Natural killer cell (primary cell): ENCODE measurements at regions not wholly inside any gene's neighbourhood (a gene's known extent, or its start where the extent isn't known, plus 50 kb on each side); places are given as distances from the start of the nearest gene placed in this dataset.

Source experiments
- ATAC-seq, 3 donors: fragments of 150-1000 bp in 2 of 3; fragments of 200-7000 bp in 1 of 3; cut with Tn5 transposase; 1 replicate in 1 of 3; 2 replicates in 2 of 3; pipeline ENCODE4 v1.10.0; 2021; ENCODE audit warnings: mild to moderate bottlenecking in 2 of 3, moderate library complexity in 2 of 3
- DNase-seq, 2 donors: peaks; one replicate each; pipeline versions ENCODE4 v3.0.0 to v3.0.0-alpha.2; 2013 to 2021; ENCODE audit warnings: mixed read lengths in 1 of 2
- H3K27ac ChIP-seq: one replicate; pipeline ENCODE4 v1.5.1; 2013; ENCODE audit warnings: mild to moderate bottlenecking, low read length
- H3K27me3 ChIP-seq: one replicate; pipeline ENCODE4 v1.6.1; 2013; ENCODE audit warnings: low read length; ENCODE audit not compliant: control insufficient read depth, insufficient read depth
- H3K36me3 ChIP-seq: one replicate; pipeline ENCODE4 v1.6.1; 2013; ENCODE audit warnings: low read length; ENCODE audit not compliant: control insufficient read depth, insufficient read depth
- H3K4me1 ChIP-seq: one replicate; pipeline ENCODE4 v1.6.1; 2013; ENCODE audit warnings: low read length; ENCODE audit not compliant: control insufficient read depth, insufficient read depth
- H3K4me3 ChIP-seq: one replicate; pipeline ENCODE4 v1.5.1; 2013; ENCODE audit warnings: low read length
- H3K9me3 ChIP-seq: one replicate; pipeline ENCODE4 v1.6.1; 2013; ENCODE audit warnings: low read length; ENCODE audit not compliant: control insufficient read depth, insufficient read depth
- H3K27ac Mint-ChIP-seq, 2 donors: one replicate each; pipeline ENCODE4 v1.8.0; 2022; ENCODE audit warnings: mild to moderate bottlenecking in 2 of 2, mixed read lengths in 2 of 2, moderate library complexity in 1 of 2
- H3K27me3 Mint-ChIP-seq, 2 donors: one replicate each; pipeline ENCODE4 v1.8.0; 2022; ENCODE audit warnings: low read depth in 2 of 2, mixed read lengths in 2 of 2
- H3K36me3 Mint-ChIP-seq: one replicate; pipeline ENCODE4 v1.8.0; 2022; ENCODE audit warnings: mixed read lengths
- H3K4me1 Mint-ChIP-seq, 2 donors: one replicate each; pipeline ENCODE4 v1.8.0; 2022; ENCODE audit warnings: mixed read lengths in 2 of 2
- H3K4me3 Mint-ChIP-seq: one replicate; pipeline ENCODE4 v1.8.0; 2022; ENCODE audit warnings: mild to moderate bottlenecking, moderate library complexity, mixed read lengths
- H3K9me3 Mint-ChIP-seq, 2 donors: one replicate each; pipeline ENCODE4 v1.8.0; 2022; ENCODE audit warnings: mixed read lengths in 2 of 2
- CTCF ChIP-seq: fragments of 200-600 bp; IDR thresholded peaks from one replicate; pipeline ENCODE4 v1.8.0; 2022; ENCODE audit warnings: antibody characterized with exemption
- WGBS: methylation state at CpG from one replicate; pipeline ENCODE4 v1.1.7; 2013; ENCODE audit warnings: missing lambda C conversion rate; ENCODE audit not compliant: insufficient coverage; 5-methylcytosine and 5-hydroxymethylcytosine counted together
- intact Hi-C: fragments of 100-400 bp; cut with micrococcal nuclease; formaldehyde crosslinking; loops from one replicate; pipeline ENCODE4 v1.14.2; 2022

- Histone ChIP-seq H3K4me3 (no peak overlapping the region), H3K27me3 (no peaks in the 10 kb centered on the region), H3K36me3 (no peaks in the 10 kb centered on the region), H3K4me1 (no peaks in the 10 kb centered on the region), H3K9me3 (no peaks in the 10 kb centered on the region), H3K27ac (no peak overlapping the region)
- intact Hi-C loops, result no loop called here
- TF ChIP-seq CTCF, result no peak
- H3K4me1 Mint-ChIP-seq, result peaks cover 0 to 3% of the 10 kb centered on the region in 2 donors
- WGBS, result 53% methylated on average over 14 of the region's 14 CpGs
- no peak overlapping the region for H3K27ac Mint-ChIP-seq
- peaks cover 50 to 60% of the 10 kb centered on the region in 2 donors for H3K27me3 Mint-ChIP-seq
- no peaks in the 10 kb centered on the region for H3K36me3 Mint-ChIP-seq
- no peak for ATAC-seq
- DNase-seq, result no peak
- no peak overlapping the region for H3K4me3 Mint-ChIP-seq
- H3K9me3 Mint-ChIP-seq, result no peaks in the 10 kb centered on the region
Measured at GRCh38 chr19:29311191-29311790, 98.3 kb upstream of the UQCRFS1 start.

- no peaks in the 10 kb centered on the region for H3K27me3 ChIP-seq
- H3K4me1 ChIP-seq, result no peaks in the 10 kb centered on the region
- no peak for TF ChIP-seq CTCF
- WGBS, result 60% methylated on average over 4 of the region's 4 CpGs
- no peaks in the 10 kb centered on the region for H3K4me1 Mint-ChIP-seq
- H3K4me3 ChIP-seq, result no peak overlapping the region
- no peak overlapping the region for H3K27ac ChIP-seq
- no peak overlapping the region for H3K27ac Mint-ChIP-seq
- no peak overlapping the region for H3K4me3 Mint-ChIP-seq
- no peak for DNase-seq
- no peaks in the 10 kb centered on the region for H3K36me3 Mint-ChIP-seq
- no peaks in the 10 kb centered on the region for H3K9me3 Mint-ChIP-seq
- no peak for ATAC-seq
- peaks cover 34 to 46% of the 10 kb centered on the region in 2 donors for H3K27me3 Mint-ChIP-seq
- no peaks in the 10 kb centered on the region for H3K36me3 ChIP-seq
- no peaks in the 10 kb centered on the region for H3K9me3 ChIP-seq
- intact Hi-C loops, result no loop called here
Measured at GRCh38 chr19:29315556-29316190, 102.7 kb upstream of the UQCRFS1 start.

DNA sequence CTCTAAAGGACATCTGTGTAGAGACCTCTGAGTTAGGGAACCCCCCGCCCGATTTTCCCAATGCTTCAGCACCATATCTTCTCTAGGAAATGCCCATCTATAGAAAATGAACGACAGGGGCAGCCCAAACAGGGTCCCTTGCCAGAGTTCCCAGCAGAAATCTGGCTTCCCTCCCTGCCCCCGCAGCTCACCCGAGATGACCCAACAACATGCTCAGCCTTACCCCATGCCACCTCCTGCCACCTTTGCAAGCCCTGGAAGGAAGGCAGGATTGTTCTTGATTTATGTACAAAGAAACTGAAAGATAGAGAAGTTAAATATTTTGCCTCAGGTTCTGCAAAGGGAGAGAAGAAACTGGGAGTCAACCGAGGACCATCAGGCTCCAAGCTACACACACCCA is 105.6 kb upstream of the UQCRFS1 start:
- Histone ChIP-seq H3K4me3 (no peak overlapping the region), H3K9me3 (no peaks in the 10 kb centered on the region), H3K27me3 (no peaks in the 10 kb centered on the region), H3K27ac (no peak overlapping the region), H3K36me3 (no peaks in the 10 kb centered on the region), H3K4me1 (no peaks in the 10 kb centered on the region)
- Mint-ChIP-seq H3K27ac (no peak overlapping the region), H3K9me3 (no peaks in the 10 kb centered on the region), H3K4me3 (no peak overlapping the region), H3K36me3 (no peaks in the 10 kb centered on the region), H3K4me1 (no peaks in the 10 kb centered on the region), H3K27me3 (peaks cover 18 to 29% of the 10 kb centered on the region in 2 donors)
- DNase-seq, result no peak
- no peak for ATAC-seq
- 80% methylated on average over 6 of the region's 6 CpGs for WGBS
- intact Hi-C loops, result no loop called here
- no peak for TF ChIP-seq CTCF

DNA sequence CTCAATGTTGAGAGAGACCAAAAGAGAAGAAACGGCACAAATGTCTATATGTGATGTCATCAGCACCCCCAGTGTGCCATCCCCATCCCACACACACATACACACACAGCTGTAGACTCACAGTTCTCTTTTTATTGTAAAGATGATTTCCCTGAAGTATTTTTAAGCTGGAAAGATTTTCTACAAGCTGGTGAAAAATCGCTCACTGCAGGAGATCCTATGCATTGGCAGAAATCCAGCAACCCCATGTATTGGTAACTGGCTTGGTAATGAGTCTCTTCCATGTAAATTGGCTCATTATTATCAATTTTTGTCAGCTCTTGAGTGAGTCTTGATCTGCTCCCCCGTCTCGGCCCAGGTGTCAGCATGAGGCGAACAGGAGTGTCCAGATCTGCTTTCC is 107.1 kb upstream of the UQCRFS1 start:
- Mint-ChIP-seq H3K36me3 (no peaks in the 10 kb centered on the region), H3K4me1 (no peaks in the 10 kb centered on the region), H3K27ac (no peak overlapping the region), H3K9me3 (no peaks in the 10 kb centered on the region), H3K4me3 (no peak overlapping the region), H3K27me3 (peaks cover 14 to 24% of the 10 kb centered on the region in 2 donors)
- intact Hi-C loops, result no loop called here
- no peak for TF ChIP-seq CTCF
- WGBS, result 73% methylated on average over 4 of the region's 5 CpGs
- H3K27me3 ChIP-seq, result no peaks in the 10 kb centered on the region
- H3K27ac ChIP-seq, result no peak overlapping the region
- no peaks in the 10 kb centered on the region for H3K36me3 ChIP-seq
- DNase-seq (no peak), ATAC-seq (no peak)
- H3K4me3 ChIP-seq, result no peak overlapping the region
- H3K9me3 ChIP-seq, result no peaks in the 10 kb centered on the region
- no peaks in the 10 kb centered on the region for H3K4me1 ChIP-seq
